GM10248 (cell line): ENCODE measurements at regions not wholly inside any gene's neighbourhood (a gene's known extent, or its start where the extent isn't known, plus 50 kb on each side); places are given as distances from the start of the nearest gene placed in this dataset.

Experiments used
- CTCF ChIA-PET: fragments of 300-600 bp; sonication (Branson Sonifier 250); formaldehyde crosslinking; extraction: SDS; loops from one replicate; lab custom pipeline; 2021; ENCODE audit warnings: antibody characterized with exemption; lab: Yijun Ruan, JAX
- POLR2A ChIA-PET: fragments of 350-650 bp; sonication (Branson Sonifier 250); formaldehyde crosslinking; extraction: SDS; loops from one replicate; lab custom pipeline; 2020; ENCODE audit warnings: antibody characterized with exemption; lab: Yijun Ruan, JAX
- DNase-seq: peaks from one replicate; pipeline ENCODE4 v3.0.0; 2012; ENCODE audit errors: extremely low spot score
- CTCF ChIP-seq: IDR thresholded peaks from 2 replicates; pipeline ENCODE4 v1.5.1; 2012; ENCODE audit warnings: mild to moderate bottlenecking, low read depth; ENCODE audit errors: extremely low read depth, missing control alignments, control extremely low read depth

DNA sequence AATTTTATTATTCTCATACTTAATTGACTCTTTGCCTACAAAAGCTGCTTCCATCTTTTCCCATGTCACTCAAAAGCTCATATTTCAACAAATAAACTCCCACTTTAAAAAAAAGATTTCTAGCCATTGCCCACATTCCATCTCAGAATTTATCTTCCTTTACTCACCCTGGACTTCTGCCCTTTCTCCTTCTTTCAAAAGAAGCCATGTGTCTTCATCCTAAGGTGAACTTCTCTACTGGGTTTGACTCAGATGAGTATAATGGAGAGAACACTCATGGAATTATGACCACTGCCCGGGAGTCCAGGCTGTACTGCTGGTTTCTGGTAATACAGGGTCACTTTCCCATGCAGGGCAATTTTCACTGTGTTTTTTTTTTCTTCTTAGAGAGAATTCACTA is 548.5 kb upstream of the ZNF462 start:
- CTCF ChIA-PET = no interaction called here
- no peak for TF ChIP-seq CTCF
- no peak for DNase-seq
- POLR2A ChIA-PET = no interaction called here

DNA sequence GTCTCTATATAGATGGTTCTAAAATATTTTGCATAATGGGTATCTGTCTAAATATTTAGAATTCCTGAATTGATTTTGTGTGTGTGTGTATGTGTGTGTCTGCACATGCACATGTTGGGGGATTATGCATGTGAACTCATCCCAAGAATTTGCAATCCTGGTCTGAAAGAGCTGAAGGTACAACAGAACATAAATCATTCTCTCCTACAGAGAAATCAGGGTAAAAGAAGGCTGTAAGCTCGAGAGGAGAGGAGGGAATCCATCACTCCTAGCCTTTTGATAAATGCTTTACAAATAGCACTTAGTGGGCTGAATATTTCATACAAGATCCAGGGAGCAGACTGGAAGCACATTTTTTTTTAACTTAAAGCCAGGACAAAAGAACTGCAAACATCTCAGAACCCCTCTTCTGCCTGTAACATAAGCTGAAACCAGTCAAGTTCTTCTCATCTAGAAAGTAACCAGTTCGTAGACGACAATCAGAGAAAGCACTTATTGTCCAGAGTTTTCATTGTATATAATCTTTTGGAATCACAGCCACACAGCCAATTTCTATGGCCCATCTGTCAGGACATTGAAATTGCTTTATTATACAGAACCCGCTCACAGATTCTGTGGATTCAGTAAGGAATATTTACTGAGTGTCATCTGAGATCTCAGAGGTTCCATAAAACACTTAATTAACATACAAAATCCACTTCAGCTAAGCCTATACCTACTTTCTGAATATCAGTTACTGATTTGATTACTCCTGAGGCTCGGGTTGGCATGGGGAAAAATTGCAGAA is 541.4 kb upstream of the ZNF462 start:
- ChIA-PET POLR2A (no interaction called here), CTCF (interaction anchor here (1.3 kb wide), 1 partner anchor 36 kb away, joined by 3 read pairs; no protein-coding TSS in a partner anchor)
- no peak for DNase-seq
- no peak for TF ChIP-seq CTCF

DNA sequence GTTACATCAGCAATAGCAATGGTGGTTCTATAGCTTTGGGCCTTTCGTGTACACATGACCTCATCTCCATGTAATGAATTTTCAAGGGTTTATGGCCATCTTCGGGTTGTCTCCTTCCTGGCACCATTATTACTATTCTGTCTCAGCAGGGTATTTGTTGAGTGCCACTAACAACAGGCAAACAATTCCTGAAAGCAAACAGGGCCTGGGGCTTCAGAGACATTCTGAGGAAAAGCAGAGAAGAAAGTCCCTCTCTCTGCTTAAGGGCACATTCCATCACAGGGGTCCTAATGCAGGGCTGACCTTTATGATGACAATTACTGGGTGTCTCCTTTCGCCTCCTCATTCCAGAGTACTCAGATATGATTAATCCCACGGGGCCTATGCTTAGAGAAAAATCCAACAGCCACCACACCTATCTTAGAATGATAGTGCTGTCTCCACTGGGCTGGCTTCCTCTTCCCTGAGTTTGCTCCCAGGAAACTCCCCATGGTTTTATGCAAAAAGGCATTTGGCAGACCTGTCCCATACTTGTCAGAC is 540.2 kb upstream of the ZNF462 start:
- POLR2A ChIA-PET = no interaction called here
- CTCF ChIA-PET = no interaction called here
- no peak for TF ChIP-seq CTCF
- no peak for DNase-seq

- no peak for DNase-seq
- TF ChIP-seq CTCF = no peak
- CTCF ChIA-PET = no interaction called here
- POLR2A ChIA-PET = no interaction called here
Observed at GRCh38 chr9:106324053-106324585, 538.8 kb upstream of the ZNF462 start.

- CTCF ChIA-PET = interaction anchor here (0.9 kb wide), 1 partner anchor 9 kb away, joined by 3 read pairs; no protein-coding TSS in a partner anchor
- TF ChIP-seq CTCF = no peak
- no peak for DNase-seq
- POLR2A ChIA-PET = no interaction called here
Observed at GRCh38 chr9:106324591-106325280, 538.2 kb upstream of the ZNF462 start.

GRCh38 chr9:106326493-106326892 is 536.5 kb upstream of the ZNF462 start:
- no peak for TF ChIP-seq CTCF
- ChIA-PET CTCF (interaction anchor here (1.3 kb wide), 1 partner anchor 8 kb away, joined by 3 read pairs; no protein-coding TSS in a partner anchor), POLR2A (no interaction called here)
- no peak for DNase-seq
